Calu3 (cell line): ENCODE measurements at regions not wholly inside any gene's neighbourhood (a gene's known extent, or its start where the extent isn't known, plus 50 kb on each side); places are given as distances from the start of the nearest gene placed in this dataset.
"Not testable (repeated sequence)": the region's sequence is repeated elsewhere in the genome, so short reads cannot be mapped to it uniquely, and the experiment has no call there.

Experiments used
- BruUV-seq: library from RNA; stranded (reverse); fragments of 400-500 nt; replicated peaks from 2 replicates; lab custom pipeline; 2021; lab: Mats Ljungman, UMichigan
- CTCF ChIA-PET: fragments of 300-600 bp; sonication (Branson Sonifier 250); formaldehyde crosslinking; loops from one replicate; lab custom pipeline; 2022; ENCODE audit warnings: antibody characterized with exemption; lab: Charles Lee
- DNase-seq: peaks from one replicate; pipeline ENCODE4 v3.0.0; 2022
- H3K27ac Mint-ChIP-seq: one replicate; pipeline ENCODE4 v1.8.0; 2022; ENCODE audit warnings: mixed read lengths; ENCODE audit not compliant: unreplicated experiment
- H3K27me3 Mint-ChIP-seq: one replicate; pipeline ENCODE4 v1.8.0; 2022; ENCODE audit warnings: mixed read lengths; ENCODE audit not compliant: unreplicated experiment
- H3K36me3 Mint-ChIP-seq: one replicate; pipeline ENCODE4 v1.8.0; 2022; ENCODE audit warnings: mild to moderate bottlenecking, moderate library complexity, mixed read lengths; ENCODE audit not compliant: insufficient read depth, unreplicated experiment
- H3K4me1 Mint-ChIP-seq: one replicate; pipeline ENCODE4 v1.8.0; 2022; ENCODE audit warnings: mild to moderate bottlenecking, low read depth, mixed read lengths; ENCODE audit not compliant: unreplicated experiment
- H3K4me3 Mint-ChIP-seq: one replicate; pipeline ENCODE4 v1.8.0; 2022; ENCODE audit warnings: mild to moderate bottlenecking, low read depth, moderate library complexity, mixed read lengths; ENCODE audit not compliant: unreplicated experiment
- H3K9me3 Mint-ChIP-seq: one replicate; pipeline ENCODE4 v1.8.0; 2022; ENCODE audit warnings: low read depth, mixed read lengths; ENCODE audit not compliant: unreplicated experiment
- intact Hi-C: fragments of 100-400 bp; cut with micrococcal nuclease; formaldehyde crosslinking; loops from one replicate; pipeline ENCODE4 v1.10.0; 2022; ENCODE audit not compliant: unreplicated experiment
- TF ChIP-seq, protein P1 (sequence below): fragments of 200-600 bp; IDR thresholded peaks from one replicate; pipeline ENCODE4 v1.8.0; 2022; ENCODE audit warnings: antibody characterized with exemption; ENCODE audit not compliant: unreplicated experiment

DNA sequence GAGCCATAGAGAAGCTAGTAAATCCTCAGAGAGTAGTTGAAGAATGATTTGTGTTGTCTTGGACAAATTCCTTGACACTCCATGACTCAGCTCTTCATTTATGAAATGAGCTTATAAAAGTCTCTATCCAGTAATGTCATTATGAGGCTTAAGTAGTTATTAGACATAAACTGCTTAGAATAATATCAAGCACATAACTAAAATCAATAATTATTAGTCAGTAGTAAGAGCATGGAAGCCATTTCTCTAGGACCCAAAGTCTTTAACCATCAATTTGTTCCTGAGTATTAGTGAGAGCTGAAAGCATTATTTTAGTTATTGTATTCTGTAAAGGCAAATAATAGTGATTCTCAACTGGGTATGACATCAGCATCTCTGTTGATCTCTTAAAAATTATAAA lies 1140.2 kb downstream of the HACE1 start:
- no peaks in the 10 kb centered on the region for H3K36me3 Mint-ChIP-seq
- H3K4me3 Mint-ChIP-seq: no peak overlapping the region
- no peaks in the 10 kb centered on the region for H3K27me3 Mint-ChIP-seq
- no TSS peak for BruUV-seq
- no peak for DNase-seq
- H3K9me3 Mint-ChIP-seq: peaks cover 3% of the 10 kb centered on the region
- H3K4me1 Mint-ChIP-seq: no peaks in the 10 kb centered on the region
- TF ChIP-seq, protein P1, sequence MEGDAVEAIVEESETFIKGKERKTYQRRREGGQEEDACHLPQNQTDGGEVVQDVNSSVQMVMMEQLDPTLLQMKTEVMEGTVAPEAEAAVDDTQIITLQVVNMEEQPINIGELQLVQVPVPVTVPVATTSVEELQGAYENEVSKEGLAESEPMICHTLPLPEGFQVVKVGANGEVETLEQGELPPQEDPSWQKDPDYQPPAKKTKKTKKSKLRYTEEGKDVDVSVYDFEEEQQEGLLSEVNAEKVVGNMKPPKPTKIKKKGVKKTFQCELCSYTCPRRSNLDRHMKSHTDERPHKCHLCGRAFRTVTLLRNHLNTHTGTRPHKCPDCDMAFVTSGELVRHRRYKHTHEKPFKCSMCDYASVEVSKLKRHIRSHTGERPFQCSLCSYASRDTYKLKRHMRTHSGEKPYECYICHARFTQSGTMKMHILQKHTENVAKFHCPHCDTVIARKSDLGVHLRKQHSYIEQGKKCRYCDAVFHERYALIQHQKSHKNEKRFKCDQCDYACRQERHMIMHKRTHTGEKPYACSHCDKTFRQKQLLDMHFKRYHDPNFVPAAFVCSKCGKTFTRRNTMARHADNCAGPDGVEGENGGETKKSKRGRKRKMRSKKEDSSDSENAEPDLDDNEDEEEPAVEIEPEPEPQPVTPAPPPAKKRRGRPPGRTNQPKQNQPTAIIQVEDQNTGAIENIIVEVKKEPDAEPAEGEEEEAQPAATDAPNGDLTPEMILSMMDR: no peak
- intact Hi-C loops: no loop called here
- H3K27ac Mint-ChIP-seq: no peak overlapping the region
- CTCF ChIA-PET: no interaction called here

DNA sequence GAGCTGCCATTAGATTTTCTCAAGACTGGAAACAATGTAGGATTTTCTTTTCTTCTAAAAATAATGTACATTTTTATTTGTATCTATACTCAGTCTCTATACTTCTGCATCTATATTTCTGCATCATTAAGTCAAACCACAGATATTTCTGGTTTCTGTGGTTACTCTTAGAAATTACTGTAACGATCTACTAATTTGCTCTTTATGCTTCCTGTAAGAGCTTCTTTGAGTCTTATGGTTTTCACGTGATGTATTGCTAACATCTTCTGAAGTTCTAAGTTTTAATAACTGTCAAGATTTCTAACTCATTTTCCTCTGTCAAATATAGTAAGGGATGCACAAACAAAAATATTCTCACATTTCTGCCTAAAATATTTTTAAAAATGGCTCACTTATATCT lies 1144.5 kb downstream of the HACE1 start:
- intact Hi-C loops: no loop called here
- BruUV-seq: no TSS peak
- no peak for DNase-seq
- Mint-ChIP-seq H3K27ac (no peak overlapping the region), H3K4me3 (no peak overlapping the region), H3K27me3 (no peaks in the 10 kb centered on the region), H3K4me1 (no peaks in the 10 kb centered on the region), H3K36me3 (no peaks in the 10 kb centered on the region), H3K9me3 (no peaks in the 10 kb centered on the region)
- CTCF ChIA-PET: no interaction called here
- TF ChIP-seq, protein P1: no peak

DNA sequence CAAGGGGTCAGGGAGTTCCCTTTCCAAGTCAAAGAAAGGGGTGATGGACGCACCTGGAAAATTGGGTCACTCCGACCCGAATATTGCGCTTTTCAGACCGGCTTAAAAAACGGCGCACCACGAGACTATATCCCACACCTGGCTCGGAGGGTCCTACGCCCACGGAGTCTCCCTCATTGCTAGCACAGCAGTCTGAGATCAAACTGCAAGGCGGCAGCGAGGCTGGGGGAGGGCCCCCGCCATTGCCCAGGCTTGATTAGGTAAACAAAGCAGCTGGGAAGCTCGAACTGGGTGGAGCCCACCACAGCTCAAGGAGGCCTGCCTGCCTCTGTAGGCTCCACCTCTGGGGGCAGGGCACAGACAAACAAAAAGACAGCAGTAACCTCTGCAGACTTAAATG lies 1150.5 kb downstream of the HACE1 start:
- CTCF ChIA-PET, H3K27me3 Mint-ChIP-seq, H3K9me3 Mint-ChIP-seq, H3K4me1 Mint-ChIP-seq, H3K36me3 Mint-ChIP-seq, BruUV-seq, intact Hi-C loops, DNase-seq, H3K27ac Mint-ChIP-seq, H3K4me3 Mint-ChIP-seq: not testable (repeated sequence)

DNA sequence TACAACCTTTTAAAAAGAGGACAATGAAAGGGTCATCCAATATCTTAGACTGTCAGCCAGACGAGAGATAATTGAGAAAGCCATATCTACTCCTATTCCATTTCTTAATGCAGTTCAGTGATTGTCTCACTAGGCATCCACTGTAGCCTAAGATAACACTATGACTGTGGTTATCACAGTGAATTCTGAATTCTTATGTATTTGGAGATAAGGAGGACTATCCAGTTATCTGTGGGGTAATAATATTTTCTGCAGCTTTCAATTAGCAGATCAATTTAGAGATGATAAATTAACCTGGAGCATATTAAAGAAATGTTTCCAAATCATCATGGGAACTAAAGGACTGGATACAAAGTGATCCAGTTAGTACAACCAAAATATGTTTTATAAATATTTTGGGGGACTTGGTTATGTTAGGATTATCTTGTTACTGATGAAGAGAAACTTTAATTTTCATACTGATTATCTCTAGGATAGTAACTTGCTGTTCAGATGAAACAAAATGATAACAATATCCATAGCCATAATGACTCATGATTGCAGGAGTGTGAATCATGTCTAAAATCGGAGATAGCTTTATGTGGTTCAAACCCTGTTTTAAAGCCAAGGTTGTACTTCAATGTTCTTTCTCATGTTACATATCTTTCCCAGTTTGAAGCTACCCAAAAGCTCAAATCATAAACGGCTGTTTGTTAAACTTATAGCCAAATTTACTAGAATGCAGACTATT lies 1152.0 kb downstream of the HACE1 start:
- H3K36me3 Mint-ChIP-seq: no peaks in the 10 kb centered on the region
- CTCF ChIA-PET: interaction anchor here (0.6 kb wide), 1 partner anchor 51 kb away, joined by 3 read pairs; no protein-coding TSS in a partner anchor
- no peaks in the 10 kb centered on the region for H3K9me3 Mint-ChIP-seq
- H3K4me1 Mint-ChIP-seq: no peaks in the 10 kb centered on the region
- no peaks in the 10 kb centered on the region for H3K27me3 Mint-ChIP-seq
- no peak overlapping the region for H3K4me3 Mint-ChIP-seq
- intact Hi-C loops: no loop called here
- no peak for DNase-seq
- BruUV-seq: no TSS peak
- TF ChIP-seq, protein P1: no peak
- no peak overlapping the region for H3K27ac Mint-ChIP-seq

DNA sequence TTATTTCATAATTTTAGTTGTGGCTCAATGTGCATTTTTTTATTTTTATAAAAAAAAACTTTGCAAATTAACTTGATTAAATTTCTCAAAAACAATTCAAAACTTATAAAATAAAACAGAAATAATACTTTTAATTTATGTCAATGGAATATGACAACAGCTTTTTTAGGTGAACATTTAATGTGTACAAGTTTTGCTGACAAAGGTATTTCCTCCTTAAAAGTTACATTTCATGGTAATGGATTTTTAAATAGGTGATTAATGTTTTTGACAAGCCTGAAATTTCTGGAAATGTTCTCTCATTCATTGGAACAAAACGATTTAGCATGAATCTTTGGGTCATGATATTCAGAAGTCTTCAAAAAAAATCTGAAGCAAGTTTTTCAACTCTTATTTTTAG lies 1160.0 kb downstream of the HACE1 start:
- Mint-ChIP-seq H3K4me1 (no peaks in the 10 kb centered on the region), H3K36me3 (no peaks in the 10 kb centered on the region), H3K27me3 (no peaks in the 10 kb centered on the region), H3K4me3 (no peak overlapping the region), H3K27ac (no peak overlapping the region), H3K9me3 (no peaks in the 10 kb centered on the region)
- DNase-seq: no peak
- CTCF ChIA-PET: interaction anchor here (0.6 kb wide), 1 partner anchor 338 kb away, joined by 6 read pairs; no protein-coding TSS in a partner anchor
- BruUV-seq: no TSS peak
- intact Hi-C loops: loop anchor here (2.0 kb wide), 1 partner anchor 21 kb away; no protein-coding TSS in a partner anchor
- TF ChIP-seq, protein P1: no peak
